GM12878 (cell line): ENCODE measurements at regions not wholly inside any gene's neighbourhood (a gene's known extent, or its start where the extent isn't known, plus 50 kb on each side); places are given as distances from the start of the nearest gene placed in this dataset.

Experiments used
- ATAC-seq: fragments of 200-7000 bp; cut with Tn5 transposase; 3 replicates; pipeline ENCODE4 v1.9.1; 2020; ENCODE audit warnings: mild to moderate bottlenecking, moderate library complexity
- BruUV-seq: library from RNA; stranded (reverse); fragments of 400-500 nt; replicated peaks from 2 replicates; lab custom pipeline; 2021; lab: Mats Ljungman, UMichigan
- CTCF ChIA-PET: fragments of 300-600 bp; sonication (Branson Sonifier 250); formaldehyde crosslinking; extraction: SDS; loops from one replicate; lab custom pipeline; 2021; ENCODE audit warnings: inconsistent platforms; lab: Yijun Ruan, JAX
- POLR2A ChIA-PET: fragments of 350-600 bp; formaldehyde crosslinking; extraction: SDS; loops from one replicate; lab custom pipeline; 2021; ENCODE audit warnings: inconsistent platforms; lab: Charles Lee
- RAD21 ChIA-PET: fragments of 300-600 bp; sonication (Branson Sonifier 250); formaldehyde crosslinking; loops from one replicate; lab custom pipeline; 2023; ENCODE audit warnings: antibody characterized with exemption; ENCODE audit not compliant: unreplicated experiment; lab: Charles Lee
- SMC1A ChIA-PET: fragments of 300-600 bp; sonication (Branson Sonifier 250); formaldehyde crosslinking; loops from one replicate; lab custom pipeline; 2023; ENCODE audit not compliant: unreplicated experiment, uncharacterized antibody; lab: Charles Lee
- DNase-seq: peaks from one replicate; pipeline ENCODE4 v3.0.0-alpha.2; 2011; ENCODE audit warnings: low read depth, low spot score
- FAIRE-seq: peaks from 3 replicates; lab custom pipeline; 2011; peaks lifted over from hg19 to GRCh38; lab: Jason Lieb, UNC
- H2AFZ ChIP-seq: 2 replicates; pipeline ENCODE4 v1.6.0; 2011; ENCODE audit warnings: low read depth, low read length, control low read depth; ENCODE audit not compliant: control insufficient read depth
- H3K27ac ChIP-seq: 2 replicates; pipeline ENCODE4 v1.5.1; 2011; ENCODE audit warnings: control low read depth; ENCODE audit not compliant: control insufficient read depth, insufficient read depth
- H3K27me3 ChIP-seq, 2 experiments: replicated peaks in 1 of 2; 2 replicates each; pipeline versions ENCODE4 v1.6.0 to v1.6.1; 2011; ENCODE audit warnings: low read length in 1 of 2; ENCODE audit not compliant: control insufficient read depth in 2 of 2, insufficient read depth in 2 of 2
- H3K36me3 ChIP-seq, 2 experiments: 2 replicates each; pipeline ENCODE4 v1.5.1; 2011; ENCODE audit warnings: low read length in 1 of 2; ENCODE audit not compliant: control insufficient read depth in 2 of 2, insufficient read depth in 2 of 2
- H3K4me1 ChIP-seq: 2 replicates; pipeline ENCODE4 v1.6.1; 2011; ENCODE audit warnings: mild to moderate bottlenecking, low read length, moderate library complexity, mixed read lengths; ENCODE audit not compliant: control insufficient read depth, insufficient read depth
- H3K4me2 ChIP-seq: 2 replicates; pipeline ENCODE4 v1.6.0; 2011; ENCODE audit warnings: control low read depth; ENCODE audit not compliant: control insufficient read depth, insufficient read depth
- H3K4me3 ChIP-seq: fragments of 200-600 bp; sonication (generic); 2 replicates; pipeline ENCODE4 v1.5.1; 2016
- H3K79me2 ChIP-seq: 2 replicates; pipeline ENCODE4 v1.6.0; 2011; ENCODE audit warnings: low read length; ENCODE audit not compliant: control insufficient read depth, insufficient read depth
- H3K9ac ChIP-seq: 2 replicates; pipeline ENCODE4 v1.8.0; 2011; ENCODE audit warnings: low read length, control low read depth, mixed read lengths; ENCODE audit not compliant: control insufficient read depth, insufficient read depth
- H3K9me3 ChIP-seq: replicated peaks from 3 replicates; pipeline ENCODE4 v1.5.1; 2011; ENCODE audit warnings: mild to moderate bottlenecking, low read length; ENCODE audit not compliant: control insufficient read depth, insufficient read depth
- H4K20me1 ChIP-seq: 2 replicates; pipeline ENCODE4 v1.6.0; 2011; ENCODE audit not compliant: control insufficient read depth, insufficient read depth
- CREB1 ChIP-seq: IDR thresholded peaks from 2 replicates; pipeline ENCODE4 v1.6.1; 2012; ENCODE audit warnings: low read depth, mild to moderate bottlenecking, inconsistent platforms
- CUX1 ChIP-seq: IDR thresholded peaks from 2 replicates; pipeline ENCODE4 v1.6.1; 2012; ENCODE audit warnings: improper control_type of control experiment, low read depth, low read length; ENCODE audit not compliant: insufficient replicate concordance
- EGR1 ChIP-seq, 2 experiments: IDR thresholded peaks; 1 replicate in 1 of 2; 2 replicates in 1 of 2; pipeline ENCODE4 v1.6.1; 2011 to 2012; ENCODE audit warnings: low read depth in 2 of 2, low read length in 2 of 2, borderline replicate concordance in 1 of 2, mild to moderate bottlenecking in 1 of 2, moderate library complexity in 1 of 2
- NKRF ChIP-seq: fragments of 450-650 bp; conservative IDR thresholded peaks from 2 replicates; pipeline ENCODE4 v1.6.1; 2017; ENCODE audit warnings: mild to moderate bottlenecking, moderate library complexity
- RAD21 ChIP-seq: IDR thresholded peaks from 2 replicates; pipeline ENCODE4 v1.6.1; 2011; ENCODE audit warnings: mild to moderate bottlenecking, low read depth, low read length, moderate library complexity; ENCODE audit not compliant: insufficient read depth
- RELA ChIP-seq: fragments of 450-650 bp; IDR thresholded peaks from 2 replicates; pipeline ENCODE4 v1.8.0; 2014; ENCODE audit warnings: borderline replicate concordance; ENCODE audit not compliant: partially characterized antibody
- SMAD5 ChIP-seq: IDR thresholded peaks from 2 replicates; pipeline ENCODE4 v1.6.1; 2016; ENCODE audit warnings: antibody characterized with exemption, low read depth
- TARDBP ChIP-seq: IDR thresholded peaks from 2 replicates; pipeline ENCODE4 v1.6.1; 2016; ENCODE audit warnings: borderline replicate concordance
- ZSCAN29 ChIP-seq: fragments of 450-650 bp; IDR thresholded peaks from 2 replicates; pipeline ENCODE4 v1.6.1; 2017; ENCODE audit warnings: mild to moderate bottlenecking, moderate library complexity
- ZZZ3 ChIP-seq: IDR thresholded peaks from 2 replicates; pipeline ENCODE4 v1.6.1; 2011; ENCODE audit warnings: low read depth; ENCODE audit not compliant: control insufficient read depth, insufficient read length
- WGBS: methylation state at CpG from one replicate; pipeline ENCODE4 v1.1.6; 2016; ENCODE audit warnings: low lambda C conversion rate; ENCODE audit not compliant: insufficient replicate concordance, insufficient coverage; ENCODE audit errors: missing lambda C conversion rate; 5-methylcytosine and 5-hydroxymethylcytosine counted together
- in situ Hi-C: fragments of 300-500 bp; cut with MboI; formaldehyde crosslinking; loops from 9 replicates; pipeline ENCODE4 v1.14.3; 2018; ENCODE audit warnings: mixed read lengths
- intact Hi-C: fragments of 100-400 bp; cut with micrococcal nuclease; formaldehyde crosslinking; loops from one replicate; pipeline ENCODE4 v1.14.2; 2022; ENCODE audit not compliant: unreplicated experiment

GRCh38 chr12:91368613-91369012, 186.0 kb upstream of the DCN start:
- POLR2A ChIA-PET: no interaction called here
- 54% methylated on average over 4 of the region's 4 CpGs for WGBS
- Histone ChIP-seq H3K4me3 (no peak overlapping the region), H4K20me1 (no peaks in the 10 kb centered on the region), H3K4me1 (no peaks in the 10 kb centered on the region), H3K4me2 (no peak overlapping the region), H3K9ac (no peak overlapping the region), H3K79me2 (no peaks in the 10 kb centered on the region), H3K9me3 (no peaks in the 10 kb centered on the region), H3K36me3 (no peaks in the 10 kb centered on the region), H2AFZ (no peak overlapping the region), H3K27me3 (no peaks in the 10 kb centered on the region), H3K27ac (no peak overlapping the region)
- RAD21 ChIA-PET: no interaction called here
- ATAC-seq (no peak), FAIRE-seq (no peak), DNase-seq (no peak)
- SMC1A ChIA-PET: interaction anchor here (1.0 kb wide), 1 partner anchor 13 kb away, joined by 3 read pairs; no protein-coding TSS in a partner anchor
- intact Hi-C loops (no loop called here), in situ Hi-C loops (no loop called here)
- BruUV-seq: no TSS peak
- CTCF ChIA-PET: no interaction called here
- no peak for TF ChIP-seq ZZZ3

- no TSS peak for BruUV-seq
- Histone ChIP-seq H3K4me3 (no peak overlapping the region), H4K20me1 (no peaks in the 10 kb centered on the region), H2AFZ (no peak overlapping the region), H3K9ac (no peak overlapping the region), H3K27me3 (no peaks in the 10 kb centered on the region), H3K4me2 (no peak overlapping the region), H3K79me2 (no peaks in the 10 kb centered on the region), H3K4me1 (no peaks in the 10 kb centered on the region), H3K36me3 (no peaks in the 10 kb centered on the region), H3K27ac (no peak overlapping the region), H3K9me3 (no peaks in the 10 kb centered on the region)
- POLR2A ChIA-PET: no interaction called here
- DNase-seq (no peak), ATAC-seq (peak; percentile 68), FAIRE-seq (no peak)
- intact Hi-C loops (no loop called here), in situ Hi-C loops (no loop called here)
- WGBS: 19% methylated on average over 2 of the region's 2 CpGs
- CTCF ChIA-PET: interaction anchor here (1.1 to 3.3 kb wide), 4 partner anchors 12 to 1278 kb away, joined by 3 to 14 read pairs (median 9); no protein-coding TSS in a partner anchor
- SMC1A ChIA-PET: interaction anchor here (1.1 kb wide), 1 partner anchor 14 kb away, joined by 3 read pairs; no protein-coding TSS in a partner anchor
- RAD21 ChIA-PET: no interaction called here
- TF ChIP-seq CUX1: no peak
- TF ChIP-seq RELA: no peak
- TF ChIP-seq CREB1: no peak
- no peak for TF ChIP-seq TARDBP
- no peak for TF ChIP-seq SMAD5
- no peak for TF ChIP-seq ZSCAN29
- no peak for TF ChIP-seq EGR1 (IDR thresholded peaks at IDR 0.05; ENCODE audit: borderline replicate concordance in 1 of 2, low read depth in 2 of 2, low read length in 2 of 2)
- peak; percentile 44; the same call in 1 of the 2 replicates for TF ChIP-seq RAD21
- TF ChIP-seq NKRF: no peak
Observed at GRCh38 chr12:91367234-91367849, 184.7 kb upstream of the DCN start.
